ENCODE measurements at regions not wholly inside any gene's neighbourhood (a gene's known extent, or its start where the extent isn't known, plus 50 kb on each side); places are given as distances from the start of the nearest gene placed in this dataset.

DNA sequence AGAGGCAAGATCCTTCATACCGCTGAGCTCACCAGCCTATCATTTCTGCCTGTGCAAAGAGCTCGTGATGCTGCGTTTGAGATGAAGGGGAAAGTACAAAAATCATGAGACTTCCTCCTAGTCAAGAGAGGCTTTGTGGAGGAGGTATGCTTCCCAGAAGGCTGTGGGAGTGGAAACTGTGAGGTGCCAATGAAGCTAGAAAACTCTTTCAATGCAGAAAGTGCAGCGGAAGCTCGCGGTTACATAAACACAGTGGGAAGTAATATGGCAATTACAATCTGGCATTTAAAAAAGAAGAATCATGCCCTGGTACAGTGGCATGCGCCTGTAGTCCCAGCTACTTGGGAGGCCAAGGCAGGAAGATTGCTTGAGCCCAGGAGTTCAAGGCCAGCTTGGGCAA is 134.8 kb downstream of the EHF start:
- Histone ChIP-seq H3K4me3 (replicated peaks in 1 of 2; ENCODE audit: low read depth in 1 of 2, low read length in 2 of 2) (no peak overlapping the region), H4K20me1 (ENCODE audit: insufficient read depth) (no peaks in the 10 kb centered on the region), H3K27me3 (ENCODE audit: insufficient read depth, low read length) (no peaks in the 10 kb centered on the region), H2AFZ (ENCODE audit: low read depth, low read length, poor library complexity, severe bottlenecking) (no peak overlapping the region), H3K9me2 (ENCODE audit: insufficient read depth) (no peaks in the 10 kb centered on the region), H3K27ac (ENCODE audit: low read depth, low read length) (no peak overlapping the region), H3K4me2 (ENCODE audit: low read length) (no peak overlapping the region), H3K4me1 (ENCODE audit: control insufficient read depth in 1 of 2, insufficient read depth in 2 of 2, low read length in 2 of 2) (no peaks in the 10 kb centered on the region), H3K79me2 (ENCODE audit: insufficient read depth, low read length) (no peaks in the 10 kb centered on the region), H3K9me3 (ENCODE audit: control insufficient read depth in 1 of 2, insufficient read depth in 1 of 2, low read depth in 1 of 2, low read length in 2 of 2) (no peaks in the 10 kb centered on the region), H3K36me3 (ENCODE audit: control insufficient read depth in 1 of 2, insufficient read depth in 2 of 2, low read length in 2 of 2) (no peaks in the 10 kb centered on the region), H3K9ac (ENCODE audit: low read length) (no peak overlapping the region)
- ChIA-PET POLR2A (no interaction called here), RAD21 (ENCODE audit: low non-redundant PET in 1 of 2, low total read pairs in 2 of 2, uncharacterized antibody in 2 of 2, unreplicated experiment in 2 of 2) (no interaction called here), CTCF (no interaction called here)
- intact Hi-C loops (cut with micrococcal nuclease), result no loop called here
- TF ChIP-seq SP1 (IDR thresholded peaks at IDR 0.05; ENCODE audit: low read depth) (no peak), EZH2phosphoT487 (IDR thresholded peaks at IDR 0.05; ENCODE audit: borderline replicate concordance) (no peak), POLR2A (IDR thresholded peaks at IDR 0.05; ENCODE audit: borderline replicate concordance, extremely low read depth, insufficient read depth, insufficient read length) (no peak), EGR1 (IDR thresholded peaks at IDR 0.05; ENCODE audit: low read depth) (no peak), RAD21 (IDR thresholded peaks at IDR 0.05; ENCODE audit: low read depth) (no peak), SRF (IDR thresholded peaks at IDR 0.05; ENCODE audit: low read depth) (no peak), ZNF274 (IDR thresholded peaks at IDR 0.05; ENCODE audit: low read depth, low read length) (no peak), TCF7L2 (IDR thresholded peaks at IDR 0.05; ENCODE audit: borderline replicate concordance, extremely low read depth, insufficient read depth, insufficient read length) (no peak), JUND (IDR thresholded peaks at IDR 0.05) (no peak)
- TF ChIP-seq, protein P1, sequence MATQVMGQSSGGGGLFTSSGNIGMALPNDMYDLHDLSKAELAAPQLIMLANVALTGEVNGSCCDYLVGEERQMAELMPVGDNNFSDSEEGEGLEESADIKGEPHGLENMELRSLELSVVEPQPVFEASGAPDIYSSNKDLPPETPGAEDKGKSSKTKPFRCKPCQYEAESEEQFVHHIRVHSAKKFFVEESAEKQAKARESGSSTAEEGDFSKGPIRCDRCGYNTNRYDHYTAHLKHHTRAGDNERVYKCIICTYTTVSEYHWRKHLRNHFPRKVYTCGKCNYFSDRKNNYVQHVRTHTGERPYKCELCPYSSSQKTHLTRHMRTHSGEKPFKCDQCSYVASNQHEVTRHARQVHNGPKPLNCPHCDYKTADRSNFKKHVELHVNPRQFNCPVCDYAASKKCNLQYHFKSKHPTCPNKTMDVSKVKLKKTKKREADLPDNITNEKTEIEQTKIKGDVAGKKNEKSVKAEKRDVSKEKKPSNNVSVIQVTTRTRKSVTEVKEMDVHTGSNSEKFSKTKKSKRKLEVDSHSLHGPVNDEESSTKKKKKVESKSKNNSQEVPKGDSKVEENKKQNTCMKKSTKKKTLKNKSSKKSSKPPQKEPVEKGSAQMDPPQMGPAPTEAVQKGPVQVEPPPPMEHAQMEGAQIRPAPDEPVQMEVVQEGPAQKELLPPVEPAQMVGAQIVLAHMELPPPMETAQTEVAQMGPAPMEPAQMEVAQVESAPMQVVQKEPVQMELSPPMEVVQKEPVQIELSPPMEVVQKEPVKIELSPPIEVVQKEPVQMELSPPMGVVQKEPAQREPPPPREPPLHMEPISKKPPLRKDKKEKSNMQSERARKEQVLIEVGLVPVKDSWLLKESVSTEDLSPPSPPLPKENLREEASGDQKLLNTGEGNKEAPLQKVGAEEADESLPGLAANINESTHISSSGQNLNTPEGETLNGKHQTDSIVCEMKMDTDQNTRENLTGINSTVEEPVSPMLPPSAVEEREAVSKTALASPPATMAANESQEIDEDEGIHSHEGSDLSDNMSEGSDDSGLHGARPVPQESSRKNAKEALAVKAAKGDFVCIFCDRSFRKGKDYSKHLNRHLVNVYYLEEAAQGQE (IDR thresholded peaks at IDR 0.05; ENCODE audit: low read depth), result no peak
- TF ChIP-seq, protein P2, sequence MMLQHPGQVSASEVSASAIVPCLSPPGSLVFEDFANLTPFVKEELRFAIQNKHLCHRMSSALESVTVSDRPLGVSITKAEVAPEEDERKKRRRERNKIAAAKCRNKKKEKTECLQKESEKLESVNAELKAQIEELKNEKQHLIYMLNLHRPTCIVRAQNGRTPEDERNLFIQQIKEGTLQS (IDR thresholded peaks at IDR 0.05), result no peak
- DNase-seq (ENCODE audit: low read depth, low spot score) (no peak), ATAC-seq (no peak)
- BruUV-seq (replicated peaks), result no TSS peak
